CD14-positive monocyte (primary cell): ENCODE measurements at regions not wholly inside any gene's neighbourhood (a gene's known extent, or its start where the extent isn't known, plus 50 kb on each side); places are given as distances from the start of the nearest gene placed in this dataset.

Experiments
- DNase-seq, 3 donors: peaks; one replicate each; pipeline ENCODE4 v3.0.0-alpha.2; 2011 to 2022
- H2AFZ ChIP-seq: 2 replicates; pipeline ENCODE4 v1.6.0; 2012; ENCODE audit warnings: mild to moderate bottlenecking, low read depth, low read length, inconsistent platforms; ENCODE audit not compliant: insufficient read depth, poor library complexity, severe bottlenecking
- H3K27ac ChIP-seq, 2 donors: 1 replicate in 1 of 2; 2 replicates in 1 of 2; pipeline ENCODE4 v1.5.1; 2012 to 2013; ENCODE audit warnings: low read length in 2 of 2, control low read depth in 1 of 2, inconsistent platforms in 1 of 2, low read depth in 1 of 2, mild to moderate bottlenecking in 1 of 2
- H3K27me3 ChIP-seq, 2 donors: one replicate each; pipeline versions ENCODE4 v1.6.0 to v1.6.1; 2011 to 2013; ENCODE audit warnings: low read length in 2 of 2; ENCODE audit not compliant: control insufficient read depth in 2 of 2, insufficient read depth in 2 of 2
- H3K36me3 ChIP-seq, 2 donors: replicated peaks in 1 of 2; 1 replicate in 1 of 2; 2 replicates in 1 of 2; pipeline versions ENCODE4 v1.5.1 to v1.6.1; 2012 to 2013; ENCODE audit warnings: low read length in 2 of 2, control low read depth in 1 of 2, inconsistent platforms in 1 of 2, mild to moderate bottlenecking in 1 of 2; ENCODE audit not compliant: insufficient read depth in 2 of 2, control insufficient read depth in 1 of 2
- H3K4me1 ChIP-seq, 2 donors: 1 replicate in 1 of 2; 2 replicates in 1 of 2; pipeline versions ENCODE4 v1.5.1 to v1.6.1; 2012 to 2013; ENCODE audit warnings: low read length in 2 of 2, control low read depth in 1 of 2, inconsistent platforms in 1 of 2, mild to moderate bottlenecking in 1 of 2, moderate library complexity in 1 of 2; ENCODE audit not compliant: insufficient read depth in 2 of 2, control insufficient read depth in 1 of 2
- H3K4me2 ChIP-seq: replicated peaks from 2 replicates; pipeline ENCODE3; 2012; ENCODE audit warnings: low read length, moderate library complexity, mild to moderate bottlenecking; ENCODE audit not compliant: poor library complexity, severe bottlenecking; ENCODE audit errors: extremely low read depth
- H3K4me3 ChIP-seq, 3 experiments: fragments of 200-600 bp in 1 of 3; sonication (generic) in 1 of 3; replicated peaks in 1 of 3; 1 replicate in 2 of 3; 2 replicates in 1 of 3; pipeline ENCODE4 v1.5.1; 2011 to 2013; ENCODE audit warnings: low read length in 3 of 3, mild to moderate bottlenecking in 3 of 3, control low read depth in 2 of 3, low read depth in 2 of 3, inconsistent platforms in 1 of 3, moderate library complexity in 1 of 3
- H3K79me2 ChIP-seq: 2 replicates; pipeline ENCODE4 v1.6.0; 2012; ENCODE audit warnings: mild to moderate bottlenecking, control low read depth, inconsistent platforms, low read length, moderate library complexity; ENCODE audit not compliant: insufficient read depth
- H3K9ac ChIP-seq: 2 replicates; pipeline ENCODE4 v1.6.0; 2017; ENCODE audit warnings: low read length, mild to moderate bottlenecking; ENCODE audit not compliant: insufficient read depth, poor library complexity, severe bottlenecking
- H3K9me3 ChIP-seq, 2 donors: replicated peaks in 1 of 2; 1 replicate in 1 of 2; 2 replicates in 1 of 2; pipeline versions ENCODE4 v1.5.1 to v1.6.1; 2012 to 2013; ENCODE audit warnings: low read length in 2 of 2, control low read depth in 1 of 2; ENCODE audit not compliant: control insufficient read depth in 1 of 2, insufficient read depth in 1 of 2
- H4K20me1 ChIP-seq: 2 replicates; pipeline ENCODE4 v1.6.0; 2012; ENCODE audit warnings: mild to moderate bottlenecking, low read length, control low read depth, moderate library complexity; ENCODE audit not compliant: insufficient read depth
- H3K27ac Mint-ChIP-seq, 7 donors: one replicate each; pipeline ENCODE4 v1.8.0; 2020; ENCODE audit warnings: mild to moderate bottlenecking in 7 of 7, mixed read lengths in 7 of 7, moderate library complexity in 6 of 7, inconsistent platforms in 2 of 7
- H3K27me3 Mint-ChIP-seq, 3 donors: one replicate each; pipeline ENCODE4 v1.8.0; 2021 to 2022; ENCODE audit warnings: low read depth in 3 of 3, mild to moderate bottlenecking in 3 of 3, mixed read lengths in 3 of 3, moderate library complexity in 3 of 3, inconsistent platforms in 1 of 3
- H3K36me3 Mint-ChIP-seq, 2 donors: one replicate each; pipeline ENCODE4 v1.8.0; 2020; ENCODE audit warnings: mixed read lengths in 2 of 2, inconsistent platforms in 1 of 2, mild to moderate bottlenecking in 1 of 2
- H3K4me1 Mint-ChIP-seq: one replicate; pipeline ENCODE4 v1.8.0; 2020; ENCODE audit warnings: mild to moderate bottlenecking, mixed read lengths
- H3K4me3 Mint-ChIP-seq, 2 donors: one replicate each; pipeline ENCODE4 v1.8.0; 2020; ENCODE audit warnings: mild to moderate bottlenecking in 2 of 2, mixed read lengths in 2 of 2, moderate library complexity in 1 of 2
- H3K9me3 Mint-ChIP-seq, 7 donors: one replicate each; pipeline ENCODE4 v1.8.0; 2020 to 2022; ENCODE audit warnings: mixed read lengths in 7 of 7, mild to moderate bottlenecking in 6 of 7, moderate library complexity in 6 of 7, inconsistent platforms in 2 of 7
- CTCF ChIP-seq: fragments of 200-600 bp; IDR thresholded peaks from one replicate; pipeline ENCODE4 v1.8.0; 2022; ENCODE audit warnings: antibody characterized with exemption, mild to moderate bottlenecking
- WGBS: methylation state at CpG from one replicate; pipeline ENCODE4 v1.1.5; 2013; ENCODE audit warnings: missing lambda C conversion rate; ENCODE audit not compliant: insufficient coverage; 5-methylcytosine and 5-hydroxymethylcytosine counted together
- intact Hi-C, 2 donors: fragments of 100-400 bp; cut with micrococcal nuclease; formaldehyde crosslinking; loops; one replicate each; pipeline versions ENCODE4 v1.15.0 to v1.15.1; 2023

GRCh38 chr9:547314-547713 is 294.2 kb upstream of the DMRT1 start:
- H3K79me2 ChIP-seq = no peaks in the 10 kb centered on the region
- no peak overlapping the region for H3K27ac Mint-ChIP-seq
- H3K4me3 Mint-ChIP-seq = no peak overlapping the region
- H3K9me3 Mint-ChIP-seq = peaks cover 0 to under 1% (median 0%) of the 10 kb centered on the region in 7 donors
- H3K36me3 Mint-ChIP-seq = no peaks in the 10 kb centered on the region
- H3K4me1 Mint-ChIP-seq = no peaks in the 10 kb centered on the region
- TF ChIP-seq CTCF = no peak
- H4K20me1 ChIP-seq = no peaks in the 10 kb centered on the region
- H3K27ac ChIP-seq = no peak overlapping the region
- DNase-seq = no peak
- no peak overlapping the region for H3K9ac ChIP-seq
- H3K36me3 ChIP-seq = no peaks in the 10 kb centered on the region
- no peak overlapping the region for H3K4me2 ChIP-seq
- H2AFZ ChIP-seq = no peak overlapping the region
- no peaks in the 10 kb centered on the region for H3K27me3 ChIP-seq
- H3K4me1 ChIP-seq = no peaks in the 10 kb centered on the region
- H3K9me3 ChIP-seq = no peaks in the 10 kb centered on the region
- peaks cover 2 to 6% (median 4%) of the 10 kb centered on the region in 3 donors for H3K27me3 Mint-ChIP-seq
- H3K4me3 ChIP-seq = no peak overlapping the region
- WGBS = 60% methylated on average over 4 of the region's 5 CpGs
- intact Hi-C loops = no loop called here

- Histone ChIP-seq H3K36me3 (no peaks in the 10 kb centered on the region), H3K9me3 (no peaks in the 10 kb centered on the region), H3K27ac (no peak overlapping the region), H3K4me3 (no peak overlapping the region), H3K4me1 (no peaks in the 10 kb centered on the region), H3K9ac (no peak overlapping the region), H2AFZ (no peak overlapping the region), H3K27me3 (no peaks in the 10 kb centered on the region), H3K79me2 (no peaks in the 10 kb centered on the region), H3K4me2 (no peak overlapping the region), H4K20me1 (no peaks in the 10 kb centered on the region)
- intact Hi-C loops = no loop called here
- peaks cover 2 to 4% (median 3%) of the 10 kb centered on the region in 3 donors for H3K27me3 Mint-ChIP-seq
- H3K36me3 Mint-ChIP-seq = no peaks in the 10 kb centered on the region
- H3K27ac Mint-ChIP-seq = no peak overlapping the region
- no peak for TF ChIP-seq CTCF
- no peaks in the 10 kb centered on the region for H3K4me1 Mint-ChIP-seq
- WGBS = 100% methylated on average over 1 of the region's 12 CpGs
- H3K4me3 Mint-ChIP-seq = no peak overlapping the region
- H3K9me3 Mint-ChIP-seq = no peaks in the 10 kb centered on the region
- no peak for DNase-seq
Measured at GRCh38 chr9:549455-549997, 292.0 kb upstream of the DMRT1 start.
